Calu3 (cell line): ENCODE measurements at regions not wholly inside any gene's neighbourhood (a gene's known extent, or its start where the extent isn't known, plus 50 kb on each side); places are given as distances from the start of the nearest gene placed in this dataset.
"Not testable (repeated sequence)": the region's sequence is repeated elsewhere in the genome, so short reads cannot be mapped to it uniquely, and the experiment has no call there.

Experiments
- BruUV-seq: library from RNA; stranded (reverse); fragments of 400-500 nt; replicated peaks from 2 replicates; lab custom pipeline; 2021; lab: Mats Ljungman, UMichigan
- CTCF ChIA-PET: fragments of 300-600 bp; sonication (Branson Sonifier 250); formaldehyde crosslinking; loops from one replicate; lab custom pipeline; 2022; ENCODE audit warnings: antibody characterized with exemption; lab: Charles Lee
- DNase-seq: peaks from one replicate; pipeline ENCODE4 v3.0.0; 2022
- H3K27ac Mint-ChIP-seq: one replicate; pipeline ENCODE4 v1.8.0; 2022; ENCODE audit warnings: mixed read lengths; ENCODE audit not compliant: unreplicated experiment
- H3K27me3 Mint-ChIP-seq: one replicate; pipeline ENCODE4 v1.8.0; 2022; ENCODE audit warnings: mixed read lengths; ENCODE audit not compliant: unreplicated experiment
- H3K36me3 Mint-ChIP-seq: one replicate; pipeline ENCODE4 v1.8.0; 2022; ENCODE audit warnings: mild to moderate bottlenecking, moderate library complexity, mixed read lengths; ENCODE audit not compliant: insufficient read depth, unreplicated experiment
- H3K4me1 Mint-ChIP-seq: one replicate; pipeline ENCODE4 v1.8.0; 2022; ENCODE audit warnings: mild to moderate bottlenecking, low read depth, mixed read lengths; ENCODE audit not compliant: unreplicated experiment
- H3K4me3 Mint-ChIP-seq: one replicate; pipeline ENCODE4 v1.8.0; 2022; ENCODE audit warnings: mild to moderate bottlenecking, low read depth, moderate library complexity, mixed read lengths; ENCODE audit not compliant: unreplicated experiment
- H3K9me3 Mint-ChIP-seq: one replicate; pipeline ENCODE4 v1.8.0; 2022; ENCODE audit warnings: low read depth, mixed read lengths; ENCODE audit not compliant: unreplicated experiment
- intact Hi-C: fragments of 100-400 bp; cut with micrococcal nuclease; formaldehyde crosslinking; loops from one replicate; pipeline ENCODE4 v1.10.0; 2022; ENCODE audit not compliant: unreplicated experiment
- TF ChIP-seq, protein P1 (sequence below): fragments of 200-600 bp; IDR thresholded peaks from one replicate; pipeline ENCODE4 v1.8.0; 2022; ENCODE audit warnings: antibody characterized with exemption; ENCODE audit not compliant: unreplicated experiment

DNA sequence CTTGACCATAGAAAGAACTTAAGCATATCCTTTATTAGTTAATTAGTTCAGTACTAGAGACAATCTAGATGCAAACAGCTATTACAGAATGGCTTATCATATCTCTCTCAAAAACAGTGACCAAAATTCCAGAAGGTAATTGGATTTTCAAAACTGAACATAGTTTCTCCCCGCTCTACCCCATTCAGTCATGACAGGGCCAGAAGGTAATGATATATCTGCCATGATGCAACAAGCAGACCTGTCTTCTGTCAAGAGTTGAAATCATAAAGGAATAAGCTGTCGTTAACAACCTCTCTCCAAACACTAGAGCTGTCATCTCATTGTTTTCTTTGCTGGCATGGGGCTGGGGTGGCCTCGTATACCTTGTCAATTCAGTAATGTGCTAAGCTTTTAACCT is 200.5 kb upstream of the POU5F2 start:
- CTCF ChIA-PET: interaction anchor here (0.6 to 0.8 kb wide), 2 partner anchors 10 to 1465 kb away, joined by 3 read pairs; no protein-coding TSS in a partner anchor
- no peak for DNase-seq
- Mint-ChIP-seq H3K4me1 (no peaks in the 10 kb centered on the region), H3K27me3 (no peaks in the 10 kb centered on the region), H3K9me3 (no peaks in the 10 kb centered on the region), H3K4me3 (no peak overlapping the region), H3K27ac (no peak overlapping the region), H3K36me3 (no peaks in the 10 kb centered on the region)
- intact Hi-C loops: no loop called here
- no TSS peak for BruUV-seq
- TF ChIP-seq, protein P1, sequence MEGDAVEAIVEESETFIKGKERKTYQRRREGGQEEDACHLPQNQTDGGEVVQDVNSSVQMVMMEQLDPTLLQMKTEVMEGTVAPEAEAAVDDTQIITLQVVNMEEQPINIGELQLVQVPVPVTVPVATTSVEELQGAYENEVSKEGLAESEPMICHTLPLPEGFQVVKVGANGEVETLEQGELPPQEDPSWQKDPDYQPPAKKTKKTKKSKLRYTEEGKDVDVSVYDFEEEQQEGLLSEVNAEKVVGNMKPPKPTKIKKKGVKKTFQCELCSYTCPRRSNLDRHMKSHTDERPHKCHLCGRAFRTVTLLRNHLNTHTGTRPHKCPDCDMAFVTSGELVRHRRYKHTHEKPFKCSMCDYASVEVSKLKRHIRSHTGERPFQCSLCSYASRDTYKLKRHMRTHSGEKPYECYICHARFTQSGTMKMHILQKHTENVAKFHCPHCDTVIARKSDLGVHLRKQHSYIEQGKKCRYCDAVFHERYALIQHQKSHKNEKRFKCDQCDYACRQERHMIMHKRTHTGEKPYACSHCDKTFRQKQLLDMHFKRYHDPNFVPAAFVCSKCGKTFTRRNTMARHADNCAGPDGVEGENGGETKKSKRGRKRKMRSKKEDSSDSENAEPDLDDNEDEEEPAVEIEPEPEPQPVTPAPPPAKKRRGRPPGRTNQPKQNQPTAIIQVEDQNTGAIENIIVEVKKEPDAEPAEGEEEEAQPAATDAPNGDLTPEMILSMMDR: no peak

DNA sequence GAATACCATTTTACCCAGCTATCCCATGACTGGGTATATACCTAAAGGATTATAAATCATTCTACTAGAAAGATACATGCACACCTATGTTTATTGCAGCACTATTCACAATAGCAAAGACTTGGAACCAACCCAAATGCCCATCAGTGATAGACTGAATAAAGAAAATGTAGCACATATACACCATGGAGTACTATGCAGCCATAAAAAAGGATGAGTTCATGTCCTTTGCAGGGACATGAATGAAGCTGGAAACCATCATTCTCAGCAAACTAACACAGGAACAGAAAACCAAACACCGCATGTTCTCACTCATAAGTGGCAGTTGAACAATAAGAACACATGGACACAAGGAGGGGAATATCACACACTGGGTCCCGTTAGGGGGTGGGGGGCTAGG is 191.9 kb upstream of the POU5F2 start:
- not testable (repeated sequence) for H3K27me3 Mint-ChIP-seq, H3K4me3 Mint-ChIP-seq

DNA sequence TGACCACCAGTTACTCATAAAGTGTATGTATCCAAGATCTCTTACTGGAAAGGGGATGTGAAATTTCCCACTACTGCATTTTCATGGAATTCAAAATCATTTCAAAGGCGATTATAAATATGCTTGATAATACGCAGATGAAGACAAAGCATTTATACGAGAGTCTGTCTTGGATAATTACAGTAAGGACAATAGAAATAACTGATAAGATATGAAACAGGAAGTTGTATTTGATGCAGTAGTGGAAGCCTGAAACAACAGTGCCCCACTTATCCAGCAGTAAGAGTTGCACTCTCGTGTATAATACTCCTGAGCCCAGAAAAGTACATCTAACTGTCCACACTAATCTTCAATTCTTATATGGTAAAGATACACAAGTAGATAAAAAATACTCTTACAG is 188.7 kb upstream of the POU5F2 start:
- BruUV-seq: no TSS peak
- no peak overlapping the region for H3K4me3 Mint-ChIP-seq
- no peak overlapping the region for H3K27ac Mint-ChIP-seq
- no peaks in the 10 kb centered on the region for H3K4me1 Mint-ChIP-seq
- H3K27me3 Mint-ChIP-seq: no peaks in the 10 kb centered on the region
- no peak for DNase-seq
- CTCF ChIA-PET: no interaction called here
- TF ChIP-seq, protein P1: no peak
- H3K36me3 Mint-ChIP-seq: no peaks in the 10 kb centered on the region
- intact Hi-C loops: no loop called here
- H3K9me3 Mint-ChIP-seq: no peaks in the 10 kb centered on the region

More for the DNA sequence above, 191.9 kb upstream of the POU5F2 start:
- DNase-seq, BruUV-seq, CTCF ChIA-PET, intact Hi-C loops, H3K4me1 Mint-ChIP-seq, H3K27ac Mint-ChIP-seq, H3K9me3 Mint-ChIP-seq, H3K36me3 Mint-ChIP-seq: not testable (repeated sequence)

DNA sequence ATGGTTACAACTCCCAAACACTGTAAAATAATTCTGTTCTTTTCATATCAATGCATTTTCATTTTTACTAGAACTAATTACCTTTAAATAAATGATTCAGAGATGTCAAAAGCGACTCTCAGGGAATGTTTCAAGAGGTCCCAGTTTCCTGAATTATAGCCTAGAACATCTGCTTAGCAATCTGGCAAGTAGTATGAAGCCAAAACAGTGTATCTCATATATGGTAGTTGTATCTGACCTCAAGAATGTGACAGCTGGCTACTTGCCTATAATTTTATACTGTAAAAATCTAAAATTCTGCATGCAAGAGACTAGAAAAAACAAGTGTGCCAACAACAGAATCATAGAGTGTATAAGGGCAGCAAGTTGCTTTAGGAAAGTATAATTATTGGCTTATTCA is 187.7 kb upstream of the POU5F2 start:
- Mint-ChIP-seq H3K4me3 (no peak overlapping the region), H3K4me1 (no peaks in the 10 kb centered on the region), H3K27me3 (no peaks in the 10 kb centered on the region), H3K9me3 (no peaks in the 10 kb centered on the region), H3K27ac (no peak overlapping the region), H3K36me3 (no peaks in the 10 kb centered on the region)
- intact Hi-C loops: no loop called here
- CTCF ChIA-PET: no interaction called here
- TF ChIP-seq, protein P1: no peak
- no peak for DNase-seq
- BruUV-seq: no TSS peak

DNA sequence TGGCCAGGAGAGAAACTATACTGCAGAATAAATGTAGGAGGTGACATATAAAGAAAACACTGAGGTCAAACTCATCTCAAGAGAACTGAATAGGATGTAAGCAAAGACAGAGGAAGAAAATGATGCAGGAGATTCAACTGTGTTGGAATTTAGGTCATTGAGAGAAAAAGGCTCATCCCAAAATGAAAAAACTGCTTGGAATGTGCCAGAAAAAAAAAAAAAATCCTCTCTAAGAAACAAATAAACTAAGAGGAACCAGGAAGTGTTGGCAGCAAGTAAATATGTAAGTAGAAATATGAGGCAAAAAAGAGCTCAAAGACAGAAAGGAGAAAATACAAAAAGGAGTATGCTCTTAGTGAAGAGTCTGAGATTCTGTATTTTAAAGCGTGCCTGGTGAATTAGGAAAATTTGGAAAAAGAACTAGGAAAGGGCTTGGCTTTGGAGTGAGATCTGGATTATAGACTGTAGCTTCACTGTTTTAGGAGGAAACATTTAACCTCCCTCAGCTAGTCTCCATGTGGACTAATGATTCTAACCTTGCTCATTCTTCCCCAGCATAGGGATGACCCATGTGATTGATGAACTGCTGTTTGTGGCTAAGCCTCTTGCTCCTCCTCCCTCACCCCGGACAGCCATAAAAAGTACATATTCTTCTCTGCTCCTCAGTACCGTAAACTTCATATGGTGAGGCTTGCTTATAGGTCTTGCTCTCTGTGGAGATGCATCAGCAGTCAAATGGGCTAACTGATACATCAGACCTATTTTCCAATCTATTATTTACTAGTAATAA is 185.6 kb upstream of the POU5F2 start:
- Mint-ChIP-seq H3K4me3 (no peak overlapping the region), H3K4me1 (no peaks in the 10 kb centered on the region), H3K9me3 (no peaks in the 10 kb centered on the region), H3K27me3 (no peaks in the 10 kb centered on the region), H3K27ac (no peak overlapping the region), H3K36me3 (no peaks in the 10 kb centered on the region)
- BruUV-seq: no TSS peak
- DNase-seq: no peak
- intact Hi-C loops: no loop called here
- CTCF ChIA-PET: interaction anchor here (0.7 kb wide), 1 partner anchor 511 kb away, joined by 3 read pairs; no protein-coding TSS in a partner anchor
- TF ChIP-seq, protein P1: no peak
